ENCODE measurements at regions not wholly inside any gene's neighbourhood (a gene's known extent, or its start where the extent isn't known, plus 50 kb on each side); places are given as distances from the start of the nearest gene placed in this dataset.

DNA sequence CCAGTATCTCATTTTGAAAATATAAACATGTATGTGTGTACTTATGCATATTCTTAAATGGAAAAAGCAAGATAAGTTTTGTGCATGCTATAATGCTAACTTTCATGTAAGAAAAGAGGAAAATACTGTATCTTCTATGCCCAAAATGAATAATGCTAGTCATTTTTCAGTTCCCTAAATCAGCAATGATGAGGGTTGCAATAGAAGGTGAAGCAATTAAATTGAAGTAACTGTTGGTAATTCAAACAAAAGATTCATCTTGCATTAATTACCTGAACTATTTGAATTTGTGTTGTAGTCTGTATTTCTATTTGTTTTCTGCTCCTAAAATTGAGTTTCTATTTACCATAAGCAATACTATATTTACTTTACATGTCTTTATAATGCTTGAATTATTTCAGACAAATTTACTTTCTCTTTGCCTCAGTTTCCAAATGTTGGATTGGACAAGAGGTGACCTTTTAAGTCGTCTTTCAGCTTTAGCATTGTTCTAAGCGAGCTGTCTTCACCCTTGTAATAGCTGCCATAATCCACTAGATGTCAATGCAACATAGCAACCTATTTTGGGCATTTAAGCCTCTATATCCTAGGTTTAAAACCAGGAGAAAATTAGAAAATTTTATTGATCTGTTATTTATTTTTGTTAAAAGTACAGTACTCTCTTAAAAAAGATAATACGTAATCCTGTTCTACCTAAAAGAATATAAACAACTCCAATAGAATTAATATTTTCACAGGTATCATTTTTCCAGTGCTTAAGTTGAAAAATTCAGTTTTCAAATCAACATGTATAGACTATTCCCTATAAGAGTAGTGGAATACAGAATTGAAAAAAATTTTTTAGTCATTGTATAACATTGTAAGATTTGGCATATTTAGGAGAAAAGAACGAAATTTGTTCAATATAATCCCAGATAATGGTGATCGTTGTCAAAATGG lies 52.3 kb upstream of the IFNGR1 start:
- DNase-seq (ENCODE audit: low spot score), result peak; percentile 49
- FAIRE-seq, result peak; percentile 82

DNA sequence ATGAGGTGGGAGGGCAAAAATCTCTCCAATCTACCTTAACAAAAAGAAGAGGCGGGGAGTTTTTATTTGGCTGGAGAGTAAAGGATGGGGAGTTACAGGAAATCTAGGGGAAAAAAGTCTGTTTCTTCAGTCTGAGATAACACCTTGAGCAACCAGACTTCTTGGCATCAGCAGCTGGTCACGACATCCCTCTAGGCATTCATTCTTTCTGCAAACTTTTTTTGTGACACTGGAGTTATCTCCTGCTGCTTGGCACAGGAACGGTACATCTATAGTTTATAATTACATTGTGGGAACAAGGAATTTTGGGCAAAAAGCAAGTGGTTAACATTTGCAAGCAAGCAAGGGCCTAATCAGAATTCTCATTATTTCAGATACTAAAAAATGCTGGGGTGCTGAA lies 50.6 kb upstream of the IFNGR1 start:
- FAIRE-seq, result no peak
- DNase-seq (ENCODE audit: low spot score), result no peak

DNA sequence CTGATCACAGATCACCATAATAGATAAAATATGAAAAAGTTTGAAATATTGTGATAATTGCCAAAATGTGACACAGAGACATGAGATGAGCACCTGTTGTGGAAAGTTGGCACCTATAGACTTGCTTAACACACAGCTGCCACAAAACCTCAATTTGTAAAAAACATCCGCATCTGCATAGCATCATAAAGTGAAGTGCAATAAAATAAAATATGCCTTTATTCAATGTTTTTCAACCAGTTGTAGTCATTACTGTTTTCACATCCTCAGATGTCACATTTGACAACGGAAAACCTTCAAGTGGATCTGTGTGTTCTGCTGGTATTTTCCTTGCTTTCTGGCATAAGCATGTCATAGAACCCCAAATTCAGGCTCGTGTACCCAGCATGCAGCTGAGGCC lies 50.2 kb upstream of the IFNGR1 start:
- FAIRE-seq, result no peak
- DNase-seq (ENCODE audit: low spot score), result no peak
